ENCODE measurements at regions not wholly inside any gene's neighbourhood (a gene's known extent, or its start where the extent isn't known, plus 50 kb on each side); places are given as distances from the start of the nearest gene placed in this dataset.
"Not testable (repeated sequence)": the region's sequence is repeated elsewhere in the genome, so short reads cannot be mapped to it uniquely, and the experiment has no call there.

- no peak overlapping the region for H3K27ac ChIP-seq
- no peaks in the 10 kb centered on the region for H3K9me3 ChIP-seq
- TF ChIP-seq CTCF (IDR thresholded peaks at IDR 0.05), result no peak
- H3K27me3 ChIP-seq, result no peaks in the 10 kb centered on the region
- intact Hi-C loops (cut with DNase I; ENCODE audit: low total_unique reads), result no loop called here
- H3K4me1 ChIP-seq, result no peaks in the 10 kb centered on the region
- no peaks in the 10 kb centered on the region for H3K36me3 ChIP-seq
- H3K4me3 ChIP-seq, result no peak overlapping the region
- DNase-seq, result no peak
These were observed 242.0 kb upstream of the TBX18 start for GRCh38 chr6:85006362-85006761.

- Histone ChIP-seq H3K4me1 (no peaks in the 10 kb centered on the region), H3K27me3 (no peaks in the 10 kb centered on the region), H3K9me3 (no peaks in the 10 kb centered on the region), H3K27ac (no peak overlapping the region), H3K36me3 (no peaks in the 10 kb centered on the region), H3K4me3 (no peak overlapping the region)
- TF ChIP-seq CTCF (IDR thresholded peaks at IDR 0.05), result no peak
- intact Hi-C loops (cut with DNase I; ENCODE audit: low total_unique reads), result no loop called here
- no peak for DNase-seq
These were observed 241.1 kb upstream of the TBX18 start for GRCh38 chr6:85005494-85005893.

GRCh38 chr6:85004361-85004995 lies 240.1 kb upstream of the TBX18 start:
- intact Hi-C loops (cut with DNase I; ENCODE audit: low total_unique reads), result no loop called here
- no peaks in the 10 kb centered on the region for H3K36me3 ChIP-seq
- DNase-seq, result no peak
- H3K4me3 ChIP-seq, result no peak overlapping the region
- H3K9me3 ChIP-seq, result no peaks in the 10 kb centered on the region
- H3K27me3 ChIP-seq, result no peaks in the 10 kb centered on the region
- no peak for TF ChIP-seq CTCF (IDR thresholded peaks at IDR 0.05)
- no peaks in the 10 kb centered on the region for H3K4me1 ChIP-seq
- no peak overlapping the region for H3K27ac ChIP-seq

GRCh38 chr6:85002847-85003246 lies 238.4 kb upstream of the TBX18 start:
- H3K4me3 ChIP-seq, result no peak overlapping the region
- no peaks in the 10 kb centered on the region for H3K9me3 ChIP-seq
- no peaks in the 10 kb centered on the region for H3K4me1 ChIP-seq
- intact Hi-C loops (cut with DNase I; ENCODE audit: low total_unique reads), result no loop called here
- H3K27me3 ChIP-seq, result no peaks in the 10 kb centered on the region
- TF ChIP-seq CTCF (IDR thresholded peaks at IDR 0.05), result no peak
- DNase-seq, result no peak
- no peak overlapping the region for H3K27ac ChIP-seq
- no peaks in the 10 kb centered on the region for H3K36me3 ChIP-seq

- no peak for DNase-seq
- intact Hi-C loops (cut with DNase I; ENCODE audit: low total_unique reads), result no loop called here
- no peak overlapping the region for H3K4me3 ChIP-seq
- TF ChIP-seq CTCF (IDR thresholded peaks at IDR 0.05), result no peak
- no peak overlapping the region for H3K27ac ChIP-seq
- H3K4me1 ChIP-seq, result no peaks in the 10 kb centered on the region
- no peaks in the 10 kb centered on the region for H3K36me3 ChIP-seq
- H3K27me3 ChIP-seq, result no peaks in the 10 kb centered on the region
- no peaks in the 10 kb centered on the region for H3K9me3 ChIP-seq
These were observed 235.6 kb upstream of the TBX18 start for GRCh38 chr6:85000001-85000400.

GRCh38 chr6:84998223-84998622 lies 233.8 kb upstream of the TBX18 start:
- intact Hi-C loops (cut with DNase I; ENCODE audit: low total_unique reads), result no loop called here
- Histone ChIP-seq H3K36me3 (no peaks in the 10 kb centered on the region), H3K27ac (no peak overlapping the region), H3K4me1 (no peaks in the 10 kb centered on the region), H3K9me3 (peaks cover 0 to 2% (median 0%) of the 10 kb centered on the region in 3 donors), H3K4me3 (no peak overlapping the region), H3K27me3 (no peaks in the 10 kb centered on the region)
- no peak for DNase-seq
- TF ChIP-seq CTCF (IDR thresholded peaks at IDR 0.05), result no peak

GRCh38 chr6:84988766-84989165 lies 224.4 kb upstream of the TBX18 start:
- H3K4me1 ChIP-seq; H3K4me3 ChIP-seq; intact Hi-C loops (cut with DNase I; ENCODE audit: low total_unique reads); H3K27me3 ChIP-seq; DNase-seq; H3K36me3 ChIP-seq; H3K9me3 ChIP-seq; H3K27ac ChIP-seq: not testable (repeated sequence)

- intact Hi-C loops (cut with DNase I; ENCODE audit: low total_unique reads); H3K36me3 ChIP-seq; H3K4me1 ChIP-seq; H3K27ac ChIP-seq; H3K9me3 ChIP-seq; H3K27me3 ChIP-seq; H3K4me3 ChIP-seq; DNase-seq: not testable (repeated sequence)
These were observed 221.1 kb upstream of the TBX18 start for GRCh38 chr6:84985490-84985889.

All from tibial artery (tissue), 4 donors.